M059J (cell line): ENCODE measurements at regions not wholly inside any gene's neighbourhood (a gene's known extent, or its start where the extent isn't known, plus 50 kb on each side); places are given as distances from the start of the nearest gene placed in this dataset.
A peak's percentile ranks its signal among the peaks of the same experiment; 100 is the strongest.

Experiments used
- DNase-seq: peaks from one replicate; pipeline ENCODE4 v3.0.0-alpha.2; 2012; ENCODE audit warnings: low read depth

DNA sequence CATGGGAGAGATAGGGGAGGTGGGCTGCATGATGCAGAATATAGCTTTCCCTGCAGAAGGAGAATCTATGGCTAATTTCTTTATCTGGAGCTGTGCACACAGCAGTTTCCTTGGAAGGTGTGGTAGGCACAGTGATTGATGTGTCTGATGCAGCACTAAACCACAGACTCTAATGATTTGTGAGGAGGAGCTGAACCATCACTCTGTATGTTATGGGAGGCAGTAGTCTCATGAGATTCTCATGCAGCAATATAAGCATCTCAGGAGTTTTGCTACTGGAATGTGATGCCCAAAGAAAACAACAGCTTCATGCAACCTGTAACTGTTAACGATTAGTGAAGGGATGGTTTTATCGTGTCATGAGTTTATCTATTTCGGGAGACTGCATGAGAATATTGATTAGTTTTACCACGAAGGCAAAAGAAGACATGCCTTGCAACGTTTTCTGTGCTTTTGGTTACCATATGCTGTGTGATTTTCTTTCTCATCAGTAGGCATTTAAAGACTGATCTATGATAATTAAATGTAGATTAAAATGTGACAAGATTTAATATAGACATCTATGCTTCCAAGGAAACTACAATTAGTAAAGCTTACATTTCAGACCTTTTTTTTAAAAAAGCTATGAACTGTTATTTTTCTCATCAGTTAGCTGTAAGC lies 286.8 kb downstream of the ARL6IP6 start:
- DNase-seq: no peak

DNA sequence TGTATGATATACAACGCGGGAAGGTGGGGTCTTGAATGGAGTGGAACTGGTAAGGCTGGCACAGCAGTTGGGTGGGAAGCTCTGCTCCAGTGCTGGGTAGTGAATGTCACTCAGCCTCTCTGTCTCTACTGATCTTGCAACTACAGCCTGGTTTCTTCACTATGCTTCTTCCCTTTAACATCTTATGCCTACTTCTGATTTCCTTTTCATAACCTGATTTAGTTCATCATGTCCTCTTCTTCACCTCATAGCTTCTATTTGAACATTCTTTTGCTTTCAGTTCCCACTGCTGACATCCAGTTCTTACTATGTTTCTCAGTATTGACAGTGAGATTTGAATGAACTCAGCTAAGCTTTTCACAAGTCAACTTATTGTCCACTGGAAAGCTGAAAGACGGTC lies 286.2 kb downstream of the ARL6IP6 start:
- no peak for DNase-seq

DNA sequence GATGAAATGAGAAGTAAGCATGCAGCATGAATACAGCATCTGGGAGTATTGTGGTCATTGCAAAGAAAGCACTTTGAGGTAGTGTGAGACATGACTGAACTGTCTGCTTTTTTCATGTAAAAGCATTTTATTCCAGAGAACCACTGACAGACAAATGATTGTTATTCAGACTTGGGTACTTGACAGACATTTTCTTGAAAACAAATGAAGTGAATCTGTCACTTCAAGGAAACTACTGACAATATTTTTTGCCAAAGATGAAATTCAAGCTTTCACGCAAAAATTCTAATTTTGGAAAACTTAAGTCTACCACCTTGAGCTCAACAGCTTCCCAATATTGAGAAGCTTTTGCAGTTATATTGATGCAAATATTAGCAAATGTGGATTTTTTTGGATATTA lies 255.7 kb downstream of the ARL6IP6 start:
- no peak for DNase-seq

DNA sequence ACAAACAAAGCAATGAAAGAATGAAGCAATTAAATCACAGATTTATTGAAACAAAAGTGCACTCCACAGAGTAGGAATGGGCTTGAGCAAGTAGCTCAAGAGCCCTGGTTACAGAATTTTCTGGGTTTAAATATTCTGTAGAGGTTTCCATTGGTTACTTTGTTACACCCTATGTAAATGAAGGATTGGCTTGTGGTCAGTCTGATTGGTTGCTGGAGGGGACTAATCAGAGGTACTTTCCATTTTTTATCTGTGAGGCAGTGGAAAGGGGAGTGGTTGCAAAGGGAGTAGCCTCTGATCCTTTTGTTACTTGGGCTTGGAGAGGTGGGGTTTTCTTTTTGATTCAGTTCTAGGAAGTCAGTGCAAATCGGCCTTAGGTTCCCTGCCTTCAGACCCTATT lies 253.3 kb downstream of the ARL6IP6 start:
- no peak for DNase-seq

DNA sequence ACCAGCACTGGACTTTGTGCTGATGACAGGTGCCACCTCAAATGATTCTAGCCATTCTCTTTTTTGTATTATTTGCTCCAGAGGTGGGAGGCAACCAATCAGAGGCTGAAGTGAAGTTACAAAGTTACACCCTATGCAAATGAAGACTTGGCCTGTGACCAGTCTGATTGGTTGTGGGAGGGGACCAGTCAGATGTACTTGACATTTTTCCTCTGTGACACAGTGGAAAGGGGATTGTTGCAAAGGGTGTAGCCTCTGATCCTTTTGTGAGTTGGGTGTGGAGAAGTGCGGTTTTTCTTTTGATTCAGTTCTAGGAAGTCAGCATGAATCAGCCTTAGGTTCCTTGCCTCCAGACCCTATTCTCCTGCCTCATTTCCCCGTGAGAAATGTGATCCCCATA lies 244.0 kb downstream of the ARL6IP6 start:
- DNase-seq: peak; percentile 0

DNA sequence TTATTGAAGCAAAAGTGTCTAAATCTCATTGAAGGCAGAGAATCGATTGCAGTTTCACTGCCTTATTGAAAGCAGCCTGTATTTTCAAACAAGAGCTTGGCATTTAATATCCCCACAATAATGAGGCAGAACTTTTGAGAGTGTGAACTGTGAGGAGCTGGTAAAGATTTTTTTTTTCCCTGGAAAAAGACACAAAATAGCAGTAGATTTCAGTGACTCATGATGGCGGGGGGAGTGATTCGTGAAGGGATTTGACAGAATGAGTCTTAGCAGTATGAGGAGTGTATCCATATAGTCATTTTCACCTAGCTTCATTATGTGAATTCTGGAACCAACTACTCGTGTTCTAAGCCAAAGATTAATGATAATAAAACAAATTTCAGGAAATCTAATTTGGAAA lies 242.9 kb downstream of the ARL6IP6 start:
- no peak for DNase-seq

DNA sequence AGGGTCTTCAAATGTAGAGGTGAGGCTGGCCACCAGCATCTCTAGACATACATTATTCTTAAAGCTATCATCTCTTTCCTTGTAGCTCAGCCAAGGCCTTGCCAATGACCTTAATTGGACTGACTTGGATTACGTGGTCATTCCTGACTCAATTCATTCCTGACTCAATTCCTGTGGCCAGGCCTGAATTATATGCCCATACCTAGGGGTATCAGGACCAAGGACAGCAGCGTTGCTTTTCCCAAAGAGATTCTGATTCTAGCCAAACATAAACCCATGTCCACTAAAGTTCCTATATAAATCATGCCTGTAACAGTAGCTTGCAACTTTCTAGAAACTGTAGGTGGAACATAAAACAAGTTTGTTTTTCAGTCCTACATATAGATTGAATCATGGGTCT lies 231.7 kb downstream of the ARL6IP6 start:
- peak; percentile 18 for DNase-seq

DNA sequence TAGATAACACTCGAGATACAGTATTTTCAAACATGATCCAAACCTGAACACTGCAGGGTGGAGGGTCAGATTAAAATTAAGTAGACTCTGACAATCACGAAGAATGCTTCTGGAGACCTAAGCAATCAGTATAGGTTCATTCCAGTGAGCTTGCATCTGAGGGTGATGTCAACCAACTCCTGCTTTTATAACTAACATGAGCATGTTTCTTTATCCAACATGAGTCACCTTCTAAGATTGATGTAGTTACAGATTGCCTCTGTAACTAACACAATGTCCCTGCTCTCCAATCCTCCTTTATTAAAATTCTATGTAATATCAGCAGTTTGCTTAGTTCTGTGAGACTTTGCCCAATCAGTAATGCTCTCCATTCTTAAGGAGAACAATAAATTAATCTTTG lies 225.7 kb downstream of the ARL6IP6 start:
- DNase-seq: no peak

DNA sequence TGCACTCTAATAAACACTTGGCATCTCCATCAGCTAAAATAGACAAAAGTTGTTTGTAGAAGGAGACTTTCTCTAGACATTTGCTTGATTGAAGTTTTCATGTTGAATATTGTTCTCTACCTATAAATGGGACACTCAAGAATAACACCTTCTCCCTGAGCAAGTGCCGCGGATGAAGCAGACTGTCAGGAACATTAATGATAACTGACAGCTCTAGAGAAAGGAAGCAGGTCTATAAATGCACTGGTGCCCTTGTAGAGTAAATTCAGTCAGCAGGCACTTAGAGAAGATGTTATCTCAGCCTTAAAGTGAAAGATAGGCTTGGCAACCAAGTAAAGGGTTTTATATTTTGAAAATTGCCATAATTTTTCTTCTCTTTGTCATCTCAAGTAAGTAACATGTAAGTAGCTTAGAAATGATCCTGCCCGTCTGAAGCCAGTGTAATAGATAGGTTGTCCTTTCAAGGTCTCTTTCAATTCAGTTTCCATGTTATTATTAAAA lies 224.6 kb downstream of the ARL6IP6 start:
- no peak for DNase-seq

DNA sequence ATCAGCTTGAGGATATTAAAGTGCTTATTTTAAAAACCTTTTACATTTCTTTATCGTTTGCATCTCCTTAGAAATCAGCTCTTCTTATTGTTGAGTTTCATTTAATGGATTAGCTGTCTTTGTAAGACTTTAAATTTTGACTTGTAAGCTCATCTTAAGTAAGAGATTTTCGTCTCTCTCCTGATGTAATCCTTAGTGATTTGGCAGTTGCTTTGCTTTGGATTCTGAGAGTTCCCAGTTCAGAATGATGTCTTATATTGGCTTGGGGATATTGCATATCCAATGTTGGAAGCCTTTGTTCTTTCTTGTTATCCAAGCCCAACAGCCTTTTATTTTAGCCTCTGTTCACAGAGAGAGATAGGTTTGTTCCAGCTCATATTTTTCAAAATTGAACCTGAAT lies 212.1 kb downstream of the ARL6IP6 start:
- DNase-seq: no peak

DNA sequence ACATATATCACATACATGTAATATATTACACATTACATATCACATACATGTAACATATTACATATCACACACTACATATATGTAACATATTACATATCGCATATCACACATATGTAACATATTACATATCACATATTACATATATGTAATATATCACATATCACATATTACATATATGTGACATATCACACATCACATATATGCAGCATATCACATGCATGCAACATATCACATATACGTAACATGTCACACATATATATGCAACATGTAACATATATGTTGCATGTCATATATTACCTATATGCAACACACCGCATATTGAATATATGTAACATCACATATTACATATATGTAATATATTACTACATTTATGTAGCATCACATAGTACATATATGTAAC lies 211.2 kb downstream of the ARL6IP6 start:
- DNase-seq: no peak

DNA sequence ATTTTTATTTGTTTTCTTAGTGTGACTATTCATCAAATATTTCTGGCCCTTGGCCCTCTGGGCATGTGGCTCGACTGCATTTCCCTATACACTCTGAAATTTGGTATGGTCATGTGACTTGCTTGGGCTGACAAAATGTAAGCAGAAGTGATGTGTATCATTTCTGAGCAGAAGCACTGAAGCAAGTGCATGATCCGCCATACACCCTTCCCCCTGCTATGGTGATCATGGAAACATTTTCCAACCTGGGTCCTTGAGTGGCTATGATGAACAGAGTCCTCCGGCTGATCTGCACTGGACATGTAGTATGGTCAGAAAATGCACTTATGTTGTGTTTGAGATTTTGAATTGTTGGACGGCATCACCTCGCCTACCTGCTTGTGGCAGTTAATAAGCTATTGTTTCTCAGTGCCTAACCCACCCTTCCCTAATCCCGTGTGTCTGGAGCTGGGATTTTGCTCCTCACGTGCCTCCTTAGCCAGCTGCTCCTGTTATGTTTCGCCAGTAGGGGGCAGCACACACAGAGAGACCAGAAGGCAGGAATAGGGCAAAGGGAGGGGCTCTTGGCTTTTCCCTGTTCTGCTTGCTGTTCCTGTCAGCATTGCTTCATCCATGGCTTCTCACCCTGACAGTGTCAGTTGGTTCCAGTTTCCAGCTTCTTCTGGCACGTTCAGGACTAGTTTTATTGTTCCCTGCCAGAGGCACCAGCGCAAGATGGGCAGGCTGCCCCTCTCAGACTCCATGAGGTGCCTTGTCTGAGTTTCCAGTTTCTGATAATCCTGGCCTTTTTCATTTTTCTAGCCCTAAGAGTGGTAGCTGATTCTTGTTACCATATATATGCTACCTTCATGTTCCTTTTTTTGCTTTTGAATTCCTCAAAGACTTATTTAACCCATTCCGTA lies 207.4 kb downstream of the ARL6IP6 start:
- peak; percentile 56 for DNase-seq

DNA sequence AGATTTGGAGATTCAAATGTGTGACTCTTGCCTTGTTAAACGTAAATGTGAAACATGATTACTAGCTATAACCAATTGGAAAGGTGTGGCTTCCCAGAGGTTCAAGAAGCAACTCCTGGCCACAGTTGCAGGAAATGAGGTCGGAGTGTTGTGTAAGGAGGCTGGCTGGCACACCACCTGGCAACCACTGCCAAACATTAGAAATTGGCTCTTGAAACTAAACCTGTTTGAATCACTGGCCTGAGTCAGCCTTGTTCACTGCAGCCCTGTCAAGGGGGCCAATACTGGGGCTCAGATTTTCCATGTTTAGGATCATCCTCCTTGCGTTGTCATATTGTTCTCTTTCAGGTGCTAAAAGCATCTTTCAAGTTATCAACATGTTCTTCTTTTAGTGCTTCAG lies 206.3 kb downstream of the ARL6IP6 start:
- peak; percentile 50 for DNase-seq

DNA sequence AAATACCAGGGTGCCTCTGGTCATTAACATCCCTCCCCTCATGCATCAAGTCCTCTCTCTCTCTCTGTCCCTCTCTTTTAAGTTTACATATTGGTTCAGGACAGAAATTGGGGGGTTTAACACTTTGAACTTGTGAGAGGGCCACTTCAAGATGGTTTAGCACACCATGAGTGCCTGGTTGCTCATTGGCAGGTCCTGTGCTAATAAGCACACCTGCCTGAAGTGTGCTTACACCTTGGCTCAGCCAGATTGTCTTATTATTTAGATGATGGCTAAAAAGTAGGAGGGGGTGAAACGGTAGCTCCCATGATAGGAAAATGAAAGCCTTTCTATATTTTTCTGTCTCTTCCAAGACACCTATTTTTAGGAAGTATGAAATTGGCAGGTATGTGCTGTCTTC lies 205.8 kb downstream of the ARL6IP6 start:
- no peak for DNase-seq

DNA sequence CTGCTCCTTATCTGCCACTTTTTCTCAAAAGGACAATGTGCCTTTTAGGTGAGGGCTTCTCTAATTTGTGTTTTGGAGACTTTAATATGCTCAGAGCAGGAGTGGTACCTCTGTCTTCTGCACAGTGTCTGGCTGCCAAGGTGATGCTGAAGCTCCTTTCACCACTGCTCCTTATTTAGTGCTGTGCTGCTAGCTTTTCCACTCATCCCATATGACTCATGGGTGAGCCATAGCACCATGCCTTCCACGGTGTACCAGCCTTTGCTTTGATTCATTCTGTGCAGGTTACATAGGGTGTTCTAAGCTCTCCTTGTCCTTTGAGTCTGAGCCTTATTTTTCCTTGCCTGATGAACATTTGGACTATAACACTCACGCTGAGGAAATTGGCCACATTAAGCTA lies 202.4 kb downstream of the ARL6IP6 start:
- peak; percentile 58 for DNase-seq

DNA sequence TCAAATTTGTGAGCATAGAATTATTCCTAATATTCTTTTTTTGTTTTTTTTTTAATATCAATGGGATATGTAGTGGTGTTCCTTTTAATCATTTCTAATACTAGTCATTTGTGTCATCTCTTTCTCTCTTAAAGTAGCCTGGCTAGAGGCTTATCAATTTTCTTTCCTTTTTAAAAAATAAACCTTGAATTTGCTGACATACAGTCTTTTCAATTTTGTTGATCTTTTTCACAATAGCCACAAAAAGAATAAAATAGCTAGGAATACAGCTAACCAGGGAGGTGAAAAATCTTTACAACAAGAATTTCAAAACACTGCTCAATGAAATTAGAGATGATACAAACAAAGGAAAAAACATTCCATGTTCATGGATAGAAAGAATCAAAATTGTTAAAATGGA lies 192.6 kb downstream of the ARL6IP6 start:
- no peak for DNase-seq

DNA sequence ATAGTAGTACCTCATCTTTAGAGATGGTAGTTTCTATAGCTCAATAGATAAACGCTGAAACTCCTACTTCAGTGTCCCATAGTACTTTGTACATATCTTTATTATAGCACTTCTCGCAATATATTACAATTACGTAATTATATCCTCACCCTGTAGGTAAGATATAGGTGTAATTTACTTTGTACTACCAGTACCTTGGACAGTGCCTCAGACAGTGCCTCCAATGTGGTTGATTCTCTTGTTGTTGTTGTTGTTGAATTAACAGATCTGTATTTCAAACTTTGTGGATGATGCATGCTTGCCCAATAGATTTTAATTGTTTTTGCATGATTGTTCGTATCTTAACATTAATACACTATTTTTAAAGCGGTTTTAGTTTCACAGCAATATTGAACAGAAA lies 188.6 kb downstream of the ARL6IP6 start:
- no peak for DNase-seq

DNA sequence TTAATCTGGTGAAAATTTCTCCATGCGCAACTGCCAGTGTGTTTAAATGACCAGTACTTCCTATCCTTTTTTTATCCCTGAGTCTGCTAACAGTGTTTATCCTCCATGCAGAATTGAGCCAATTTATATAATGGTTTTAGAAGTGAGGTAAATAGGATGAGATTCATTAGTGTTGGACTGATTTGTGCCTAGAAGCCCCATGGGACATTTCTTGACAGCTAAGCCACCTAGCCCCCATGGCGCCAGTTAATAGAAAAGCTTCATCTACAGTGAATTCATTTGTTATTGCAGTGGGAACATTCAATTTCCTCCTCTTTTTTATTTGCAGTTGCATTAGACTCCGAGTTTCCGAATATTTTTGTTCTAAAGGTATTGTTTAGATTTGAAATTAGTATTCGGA lies 175.6 kb downstream of the ARL6IP6 start:
- DNase-seq: no peak

DNA sequence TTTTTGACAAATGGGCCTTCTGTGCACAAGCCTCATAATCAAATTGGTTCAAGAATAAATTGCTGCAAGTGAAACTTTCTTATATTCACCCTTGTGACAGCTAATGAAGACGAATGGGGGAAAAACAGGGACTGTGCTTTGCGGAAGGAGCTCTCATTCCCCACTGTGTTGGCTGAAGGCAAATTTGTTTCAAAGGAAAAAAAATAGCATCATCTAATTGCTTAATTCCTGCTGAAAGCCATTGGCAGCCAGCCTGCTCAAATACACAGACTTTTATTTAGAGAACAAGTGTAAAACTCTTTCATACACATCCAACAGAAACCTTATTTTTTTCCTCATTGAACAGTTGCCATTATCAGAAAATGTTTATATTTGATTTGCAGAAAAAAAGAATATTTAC lies 172.3 kb downstream of the ARL6IP6 start:
- DNase-seq: peak; percentile 1

DNA sequence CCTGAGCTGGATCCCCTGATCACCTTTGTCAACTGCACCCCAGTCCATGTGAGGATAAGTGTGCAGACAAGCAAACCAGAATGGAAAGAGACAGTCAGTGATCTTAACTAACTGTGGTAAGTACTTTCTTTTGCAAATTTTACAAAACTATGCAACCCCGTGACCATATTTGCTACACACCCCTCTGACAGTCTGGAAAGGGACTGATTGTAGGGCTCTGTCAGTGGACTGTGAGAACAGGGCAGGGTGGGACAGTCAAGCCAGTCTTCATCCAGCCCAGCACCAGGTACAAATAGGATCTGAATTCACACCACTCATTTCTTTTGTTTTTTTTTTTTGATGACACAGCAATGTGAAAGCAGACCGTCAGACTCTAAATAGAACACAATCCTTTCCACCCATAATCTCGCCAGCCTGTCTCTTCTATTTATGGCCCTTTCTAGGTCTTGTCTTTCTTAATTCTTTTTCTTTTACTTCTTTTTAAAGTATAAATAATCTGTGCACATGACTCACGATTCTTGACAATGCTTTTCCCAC lies 165.6 kb downstream of the ARL6IP6 start:
- DNase-seq: no peak

DNA sequence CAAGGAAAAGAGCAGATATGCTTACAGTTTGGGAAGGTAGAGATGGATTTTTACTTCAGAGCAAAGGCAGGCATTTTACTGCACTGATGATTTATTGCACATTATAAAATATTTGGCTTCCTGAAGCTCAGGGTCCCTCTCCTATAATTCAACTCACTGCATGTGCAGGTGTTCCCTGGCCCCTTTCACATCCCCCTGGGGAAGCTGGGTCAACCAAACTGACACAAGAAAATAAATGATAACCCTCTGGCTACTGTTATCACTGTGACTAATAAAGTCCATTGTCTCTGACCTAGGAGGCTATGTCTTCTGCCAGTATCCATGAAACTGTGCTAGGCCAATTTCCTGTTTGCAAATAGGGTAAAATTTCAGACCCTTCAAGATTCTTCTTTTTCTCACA lies 163.1 kb downstream of the ARL6IP6 start:
- no peak for DNase-seq

DNA sequence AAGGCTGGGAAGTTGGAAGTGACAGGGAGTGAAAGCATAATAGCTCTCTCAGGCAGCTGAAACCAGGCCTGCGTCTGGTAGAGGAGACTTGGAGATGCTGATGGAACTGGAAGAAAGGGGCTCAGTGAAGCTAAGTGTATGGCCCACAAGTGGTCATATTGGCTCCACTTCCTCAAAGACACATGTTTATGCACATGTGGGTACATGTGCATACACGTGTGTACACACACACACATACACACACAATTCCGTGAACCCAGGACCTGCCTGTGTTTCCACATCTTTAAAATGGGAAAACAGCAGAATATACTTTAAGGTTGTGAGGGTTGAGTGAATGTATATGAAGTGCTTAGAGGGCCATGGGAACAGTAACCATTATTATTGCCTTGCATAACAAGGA lies 160.9 kb downstream of the ARL6IP6 start:
- no peak for DNase-seq
